Keratinocyte (primary cell): ENCODE measurements at regions not wholly inside any gene's neighbourhood (a gene's known extent, or its start where the extent isn't known, plus 50 kb on each side); places are given as distances from the start of the nearest gene placed in this dataset.

ENCODE experiments used
- DNase-seq: peaks from one replicate; pipeline ENCODE4 v3.0.0-alpha.2; 2011; ENCODE audit warnings: low read depth, missing footprints, low spot score
- FAIRE-seq: peaks from 2 replicates; lab custom pipeline; 2011; peaks lifted over from hg19 to GRCh38; lab: Jason Lieb, UNC
- H2AFZ ChIP-seq: 2 replicates; pipeline ENCODE4 v1.6.0; 2012; ENCODE audit warnings: low read length, control low read depth, inconsistent platforms; ENCODE audit not compliant: control insufficient read depth
- H3K27ac ChIP-seq: 2 replicates; pipeline ENCODE4 v1.5.1; 2011; ENCODE audit warnings: low read length; ENCODE audit not compliant: control insufficient read depth, insufficient read depth
- H3K27me3 ChIP-seq: 3 replicates; pipeline ENCODE4 v1.6.0; 2011; ENCODE audit warnings: low read length; ENCODE audit not compliant: control insufficient read depth, insufficient read depth; ENCODE audit errors: extremely low read depth
- H3K36me3 ChIP-seq, 2 experiments: 2 replicates in 1 of 2; 3 replicates in 1 of 2; pipeline ENCODE4 v1.5.1; 2011; ENCODE audit warnings: low read length in 2 of 2, mild to moderate bottlenecking in 1 of 2; ENCODE audit not compliant: control insufficient read depth in 2 of 2, insufficient read depth in 2 of 2; ENCODE audit errors: extremely low read depth in 1 of 2
- H3K4me1 ChIP-seq: 3 replicates; pipeline ENCODE4 v1.5.1; 2011; ENCODE audit warnings: low read length; ENCODE audit not compliant: control insufficient read depth, insufficient read depth; ENCODE audit errors: extremely low read depth
- H3K4me2 ChIP-seq: 3 replicates; pipeline ENCODE4 v1.6.0; 2011; ENCODE audit warnings: low read depth, low read length; ENCODE audit not compliant: control insufficient read depth, insufficient read depth; ENCODE audit errors: extremely low read depth
- H3K4me3 ChIP-seq, 3 experiments: fragments of 200-600 bp in 1 of 3; sonication (generic) in 1 of 3; 2 replicates in 2 of 3; 3 replicates in 1 of 3; pipeline ENCODE4 v1.5.1; 2011 to 2016; ENCODE audit warnings: low read length in 3 of 3, mild to moderate bottlenecking in 3 of 3, control low read depth in 2 of 3, inconsistent platforms in 1 of 3, low read depth in 1 of 3, mixed read lengths in 1 of 3, mixed run types in 1 of 3, moderate library complexity in 1 of 3; ENCODE audit not compliant: control insufficient read depth in 2 of 3, insufficient read depth in 2 of 3; ENCODE audit errors: extremely low read depth in 1 of 3
- H3K79me2 ChIP-seq: 2 replicates; pipeline ENCODE4 v1.6.0; 2012; ENCODE audit warnings: low read length; ENCODE audit not compliant: control insufficient read depth, insufficient read depth
- H3K9ac ChIP-seq: 3 replicates; pipeline ENCODE4 v1.6.0; 2011; ENCODE audit warnings: low read length; ENCODE audit not compliant: control insufficient read depth, insufficient read depth; ENCODE audit errors: extremely low read depth
- H3K9me1 ChIP-seq: 3 replicates; pipeline ENCODE4 v1.6.0; 2011; ENCODE audit warnings: low read length; ENCODE audit not compliant: control insufficient read depth, insufficient read depth; ENCODE audit errors: extremely low read depth
- H3K9me3 ChIP-seq: 2 replicates; pipeline ENCODE4 v1.5.1; 2012; ENCODE audit warnings: low read depth, low read length; ENCODE audit not compliant: control insufficient read depth
- H4K20me1 ChIP-seq: 3 replicates; pipeline ENCODE4 v1.6.0; 2011; ENCODE audit warnings: low read length; ENCODE audit not compliant: control insufficient read depth, insufficient read depth; ENCODE audit errors: extremely low read depth
- EZH2 ChIP-seq: IDR thresholded peaks from one replicate; pipeline ENCODE4 v1.6.1; 2012; ENCODE audit warnings: inconsistent platforms, mild to moderate bottlenecking, low read length, moderate library complexity
- dilution Hi-C: fragments of 300-500 bp; cut with MboI; formaldehyde crosslinking; loops from one replicate; pipeline ENCODE4 v1.7.0; 2020; ENCODE audit warnings: low sequenced_read_pairs; ENCODE audit not compliant: extremely low pct_ligation_motif_present
- TF ChIP-seq, protein P1 (sequence below), 3 experiments: IDR thresholded peaks in 1 of 3; conservative IDR thresholded peaks in 1 of 3; optimal IDR thresholded peaks in 1 of 3; 2 replicates in 2 of 3; 3 replicates in 1 of 3; pipeline versions ENCODE3 to v1.5.1; 2011; ENCODE audit warnings: low read length in 3 of 3, mild to moderate bottlenecking in 3 of 3, moderate library complexity in 2 of 3, control low read depth in 1 of 3, inconsistent platforms in 1 of 3; ENCODE audit not compliant: insufficient read depth in 2 of 3; ENCODE audit errors: extremely low read depth in 1 of 3

GRCh38 chr2:220556658-220557057 is 929.2 kb downstream of the SLC4A3 start:
- no peaks in the 10 kb centered on the region for H3K9me3 ChIP-seq
- H3K36me3 ChIP-seq: no peaks in the 10 kb centered on the region
- H3K79me2 ChIP-seq: no peaks in the 10 kb centered on the region
- no peak for TF ChIP-seq EZH2
- TF ChIP-seq, protein P1, sequence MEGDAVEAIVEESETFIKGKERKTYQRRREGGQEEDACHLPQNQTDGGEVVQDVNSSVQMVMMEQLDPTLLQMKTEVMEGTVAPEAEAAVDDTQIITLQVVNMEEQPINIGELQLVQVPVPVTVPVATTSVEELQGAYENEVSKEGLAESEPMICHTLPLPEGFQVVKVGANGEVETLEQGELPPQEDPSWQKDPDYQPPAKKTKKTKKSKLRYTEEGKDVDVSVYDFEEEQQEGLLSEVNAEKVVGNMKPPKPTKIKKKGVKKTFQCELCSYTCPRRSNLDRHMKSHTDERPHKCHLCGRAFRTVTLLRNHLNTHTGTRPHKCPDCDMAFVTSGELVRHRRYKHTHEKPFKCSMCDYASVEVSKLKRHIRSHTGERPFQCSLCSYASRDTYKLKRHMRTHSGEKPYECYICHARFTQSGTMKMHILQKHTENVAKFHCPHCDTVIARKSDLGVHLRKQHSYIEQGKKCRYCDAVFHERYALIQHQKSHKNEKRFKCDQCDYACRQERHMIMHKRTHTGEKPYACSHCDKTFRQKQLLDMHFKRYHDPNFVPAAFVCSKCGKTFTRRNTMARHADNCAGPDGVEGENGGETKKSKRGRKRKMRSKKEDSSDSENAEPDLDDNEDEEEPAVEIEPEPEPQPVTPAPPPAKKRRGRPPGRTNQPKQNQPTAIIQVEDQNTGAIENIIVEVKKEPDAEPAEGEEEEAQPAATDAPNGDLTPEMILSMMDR (optimal IDR thresholded peaks at IDR 0.05 in 1 of 3, IDR thresholded peaks at IDR 0.05 in 1 of 3, conservative IDR thresholded peaks at IDR 0.05 in 1 of 3; ENCODE audit: extremely low read depth in 1 of 3, insufficient read depth in 2 of 3, low read length in 3 of 3): no peak
- no peaks in the 10 kb centered on the region for H3K9me1 ChIP-seq
- DNase-seq (no peak), FAIRE-seq (peak; percentile 94)
- H3K27me3 ChIP-seq: no peaks in the 10 kb centered on the region
- H3K4me1 ChIP-seq: peaks cover 11% of the 10 kb centered on the region
- dilution Hi-C loops: no loop called here
- H4K20me1 ChIP-seq: no peaks in the 10 kb centered on the region
- H3K27ac ChIP-seq: no peak overlapping the region
- H3K9ac ChIP-seq: no peak overlapping the region
- H2AFZ ChIP-seq: no peak overlapping the region
- peak overlapping the region; percentile 39 for H3K4me2 ChIP-seq
- H3K4me3 ChIP-seq: no peak overlapping the region

DNA sequence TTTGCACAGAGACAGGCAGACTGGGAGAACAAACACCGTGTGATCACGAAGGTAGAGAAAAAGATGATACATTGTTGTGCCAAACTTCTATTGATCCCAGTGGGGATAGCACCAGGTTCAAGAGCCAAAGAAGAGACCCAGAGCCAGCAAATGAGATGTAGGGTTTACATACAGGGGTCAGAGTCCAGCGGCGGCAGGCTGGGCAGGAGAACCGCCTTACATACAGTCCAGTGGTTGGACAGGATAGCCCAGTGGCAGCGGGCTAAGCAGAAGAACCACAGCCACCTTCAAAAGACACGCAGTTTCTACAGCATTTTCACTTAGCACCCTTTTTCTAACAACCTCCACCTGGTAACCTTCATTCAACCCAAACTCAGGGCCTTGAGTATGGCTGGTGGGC is 932.8 kb downstream of the SLC4A3 start:
- no peaks in the 10 kb centered on the region for H3K9me1 ChIP-seq
- peaks cover 11% of the 10 kb centered on the region for H3K4me1 ChIP-seq
- H3K4me3 ChIP-seq: no peak overlapping the region
- no peak overlapping the region for H3K4me2 ChIP-seq
- H3K9me3 ChIP-seq: no peaks in the 10 kb centered on the region
- no peak overlapping the region for H2AFZ ChIP-seq
- no peaks in the 10 kb centered on the region for H4K20me1 ChIP-seq
- H3K27me3 ChIP-seq: no peaks in the 10 kb centered on the region
- no peaks in the 10 kb centered on the region for H3K36me3 ChIP-seq
- dilution Hi-C loops: no loop called here
- H3K9ac ChIP-seq: no peak overlapping the region
- TF ChIP-seq, protein P1 (optimal IDR thresholded peaks at IDR 0.05 in 1 of 3, IDR thresholded peaks at IDR 0.05 in 1 of 3, conservative IDR thresholded peaks at IDR 0.05 in 1 of 3; ENCODE audit: extremely low read depth in 1 of 3, insufficient read depth in 2 of 3, low read length in 3 of 3): no peak
- TF ChIP-seq EZH2: no peak
- DNase-seq (no peak), FAIRE-seq (no peak)
- no peaks in the 10 kb centered on the region for H3K79me2 ChIP-seq
- H3K27ac ChIP-seq: no peak overlapping the region
